IPS DF 4.7 (cell line): ENCODE measurements at regions not wholly inside any gene's neighbourhood (a gene's known extent, or its start where the extent isn't known, plus 50 kb on each side); places are given as distances from the start of the nearest gene placed in this dataset.
"Not testable (repeated sequence)": the region's sequence is repeated elsewhere in the genome, so short reads cannot be mapped to it uniquely, and the experiment has no call there.

ENCODE experiments used
- DNase-seq: peaks from one replicate; pipeline ENCODE4 v3.0.0-alpha.2; 2013; ENCODE audit warnings: low spot score; ENCODE audit errors: extremely low read depth

DNA sequence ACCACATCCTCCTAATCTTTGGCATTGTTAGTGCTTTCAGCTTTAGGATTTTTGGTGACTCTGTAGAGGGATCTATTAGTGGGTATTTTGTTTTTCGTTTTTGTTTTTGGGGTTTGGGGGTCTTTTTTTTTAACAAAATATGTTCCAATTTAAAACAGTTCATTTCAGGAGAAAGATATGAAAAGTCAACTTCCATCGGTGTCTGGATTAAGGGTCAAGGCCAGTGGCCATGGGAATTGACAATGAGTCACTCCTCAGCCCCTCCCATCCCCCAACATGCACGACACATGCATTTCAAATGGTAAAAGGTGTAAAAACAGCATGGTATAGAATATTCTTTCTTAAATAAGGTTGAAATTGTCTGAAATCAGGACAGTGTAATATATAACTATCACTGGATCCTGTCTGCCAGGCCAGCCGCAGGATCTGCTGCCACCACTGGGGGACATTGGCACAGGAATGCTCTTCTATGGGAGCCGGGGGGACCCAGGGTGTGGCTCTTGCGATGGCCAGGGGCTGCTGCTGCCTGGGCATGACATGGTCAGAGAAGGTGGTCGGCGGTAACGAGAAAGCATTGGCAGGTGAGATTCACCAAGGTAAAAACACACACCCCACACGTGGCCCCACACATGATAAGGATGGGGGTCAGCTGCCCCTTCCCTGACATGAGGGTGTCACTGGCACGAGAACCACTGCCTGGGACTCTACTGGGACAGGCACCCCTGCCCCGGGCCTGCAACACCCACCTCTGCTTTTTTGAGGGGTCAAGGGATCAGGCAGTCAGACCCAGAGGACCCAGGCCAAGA, 126.2 kb upstream of the KCTD7 start:
- DNase-seq: no peak

DNA sequence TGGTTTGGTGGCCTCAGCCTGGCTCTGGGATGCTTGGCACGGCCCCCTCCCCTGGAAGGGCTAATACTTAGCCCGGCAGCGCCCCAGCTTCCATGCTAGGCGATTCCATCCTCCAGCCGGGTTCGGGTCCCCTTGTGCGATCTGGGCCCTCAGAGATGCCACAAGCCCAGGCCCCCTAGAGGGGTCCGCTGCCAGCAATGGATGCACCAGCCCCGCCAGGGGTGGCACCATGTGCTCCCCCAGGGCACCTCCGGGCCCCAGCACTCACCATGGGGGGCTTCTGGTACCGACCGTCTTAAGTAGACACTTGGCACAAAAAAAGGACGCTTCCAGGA, 125.7 kb upstream of the KCTD7 start:
- DNase-seq: no peak

DNA sequence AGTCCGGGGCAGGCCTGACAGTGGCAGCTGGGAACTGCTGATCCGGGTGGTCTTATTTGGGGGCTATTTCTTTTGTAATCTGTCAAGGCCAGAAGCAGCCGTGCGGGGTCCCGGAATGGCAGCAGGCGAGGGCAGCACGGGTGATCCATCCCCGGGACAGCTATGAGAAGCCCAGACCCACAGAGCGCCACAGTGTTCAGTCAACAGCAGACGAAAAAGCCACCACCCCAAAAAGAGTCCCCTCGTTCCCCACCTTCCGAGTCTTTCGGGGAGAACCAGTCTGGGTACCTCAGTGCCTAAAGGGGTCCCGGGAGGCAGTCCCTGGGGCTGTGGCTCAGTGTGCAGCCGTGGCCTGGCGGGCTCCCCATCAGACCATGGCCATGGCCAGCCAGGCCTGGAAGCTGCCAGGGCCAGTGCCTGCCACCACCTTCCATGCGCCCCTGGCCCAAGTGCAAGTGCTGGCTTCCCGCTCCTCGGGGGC, 125.1 kb upstream of the KCTD7 start:
- no peak for DNase-seq

DNA sequence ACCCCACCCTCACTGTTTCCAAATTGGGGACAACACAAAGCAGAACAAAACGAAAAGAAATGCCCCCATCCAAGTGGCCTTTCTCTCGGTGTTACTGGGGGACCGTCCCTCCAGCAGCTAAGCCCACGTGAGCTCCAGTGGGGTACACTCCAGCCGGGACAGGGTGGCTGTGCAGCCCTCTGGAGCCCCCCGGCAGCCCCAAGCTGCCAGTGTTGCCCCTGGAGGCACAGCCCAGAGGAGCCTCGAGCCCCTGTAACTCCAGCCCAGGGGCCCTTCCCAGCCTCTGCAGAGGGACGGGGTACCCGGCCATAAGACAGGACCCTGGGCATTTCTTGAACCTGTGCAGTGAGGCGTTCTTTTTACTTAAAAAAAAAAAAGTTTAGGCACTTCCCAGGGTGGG, 124.5 kb upstream of the KCTD7 start:
- no peak for DNase-seq

DNA sequence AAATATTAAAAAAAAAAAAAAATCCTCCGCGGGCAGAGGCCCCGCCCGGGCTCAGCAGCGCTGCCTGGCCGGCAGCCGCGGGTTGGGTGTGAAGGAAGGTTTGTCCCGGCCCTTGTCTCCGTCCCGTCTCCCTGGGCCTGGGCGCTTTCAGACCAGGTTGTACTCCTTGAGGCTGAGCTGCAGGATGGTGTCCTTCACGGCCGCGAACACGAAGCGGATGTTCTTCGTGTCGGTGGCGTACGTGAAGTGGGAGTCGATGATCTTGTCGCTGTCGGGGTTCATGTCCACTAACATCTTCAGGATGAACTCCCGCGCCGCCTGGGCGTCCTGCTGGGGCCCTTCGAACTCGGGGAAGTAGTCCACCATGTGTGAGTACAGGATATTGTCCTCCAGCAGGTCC, 123.7 kb upstream of the KCTD7 start:
- DNase-seq: no peak

DNA sequence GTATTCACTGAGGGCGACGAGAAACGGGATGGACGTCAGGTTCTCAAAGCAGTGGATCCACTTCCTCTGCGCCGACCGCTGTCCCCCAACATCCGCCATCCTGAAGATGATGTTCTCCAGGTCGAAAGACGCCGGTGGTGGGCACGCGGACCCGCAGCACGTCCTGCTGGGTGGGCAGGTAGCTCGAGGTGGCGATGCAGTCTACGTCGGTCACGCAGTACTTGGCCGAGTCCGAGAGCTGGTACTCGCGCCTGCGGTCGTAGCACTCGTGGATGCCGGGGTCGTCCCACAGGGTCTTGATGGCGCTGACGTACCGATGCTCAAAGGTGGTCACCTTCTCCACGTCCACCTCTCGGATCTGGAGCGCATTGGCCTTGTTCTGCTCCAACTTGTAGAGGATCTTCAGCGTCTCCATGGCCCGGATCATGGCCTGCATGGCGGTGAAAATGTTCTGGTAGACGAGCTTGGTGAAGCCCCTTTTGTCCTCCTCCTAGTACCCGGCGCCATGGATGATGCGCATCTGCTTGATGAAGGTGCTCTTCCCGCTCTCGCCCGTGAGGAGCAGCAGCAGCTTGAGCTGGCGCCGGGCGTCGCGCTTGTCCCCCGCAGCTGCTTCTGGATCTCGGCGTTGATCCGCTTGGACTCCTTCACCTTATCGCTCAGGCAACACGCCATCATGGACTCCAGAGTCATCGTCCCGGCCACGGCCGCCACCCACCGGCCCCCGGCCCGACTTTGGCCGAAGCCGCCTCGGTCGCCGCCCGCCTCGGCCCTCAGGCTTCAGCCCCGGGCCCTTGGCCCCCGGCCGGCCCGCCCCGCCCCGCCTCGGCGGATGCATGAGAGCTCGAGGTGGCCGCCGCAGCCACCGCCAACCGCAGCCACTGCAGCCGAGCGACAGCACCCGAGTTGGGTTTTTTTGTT, 122.9 kb upstream of the KCTD7 start:
- DNase-seq: no peak

DNA sequence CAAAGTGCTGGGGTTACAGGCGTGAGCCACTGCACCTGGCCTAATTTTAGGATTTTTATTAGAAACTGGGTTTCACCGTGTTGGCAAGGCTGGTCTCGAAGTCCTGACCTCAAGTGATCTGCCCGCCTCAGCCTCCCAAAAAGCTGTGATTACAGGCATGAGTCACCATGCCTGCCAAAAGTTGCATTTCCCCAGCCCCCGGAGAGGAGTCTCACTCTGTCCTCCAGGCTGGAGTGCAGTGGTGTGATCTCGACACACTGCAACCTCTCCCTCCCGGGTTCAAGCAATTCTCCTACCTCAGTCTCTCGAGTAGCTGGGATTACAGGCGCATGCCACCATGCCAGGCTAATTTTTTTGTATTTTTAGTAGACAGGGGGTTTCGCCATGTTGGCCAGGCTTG, 122.0 kb upstream of the KCTD7 start:
- not testable (repeated sequence) for DNase-seq

DNA sequence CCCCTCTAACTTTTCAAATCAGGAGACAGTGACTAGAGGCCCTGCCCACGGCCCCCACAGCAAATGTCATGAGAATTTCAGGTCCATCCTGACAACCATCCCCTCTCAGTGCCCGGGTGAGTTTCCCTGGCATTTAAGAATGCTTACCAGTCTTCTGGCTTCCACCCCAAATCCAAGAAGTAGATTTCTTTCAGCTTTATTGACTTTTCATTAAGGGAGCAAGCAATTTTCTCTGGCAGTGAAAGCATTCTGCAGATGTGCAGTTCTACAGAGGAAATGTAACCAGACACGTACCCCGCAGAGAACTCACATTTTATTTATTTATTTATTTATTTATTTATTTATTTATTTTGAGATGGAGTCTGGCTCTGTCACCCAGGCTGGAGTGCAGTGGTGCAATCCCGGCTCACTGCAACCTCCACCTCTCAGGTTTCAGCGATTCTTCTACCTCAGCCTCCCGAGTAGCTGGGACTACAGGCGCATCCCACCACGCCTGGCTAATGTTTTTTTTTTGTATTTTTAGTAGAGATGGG, 120.9 kb upstream of the KCTD7 start:
- DNase-seq: no peak

DNA sequence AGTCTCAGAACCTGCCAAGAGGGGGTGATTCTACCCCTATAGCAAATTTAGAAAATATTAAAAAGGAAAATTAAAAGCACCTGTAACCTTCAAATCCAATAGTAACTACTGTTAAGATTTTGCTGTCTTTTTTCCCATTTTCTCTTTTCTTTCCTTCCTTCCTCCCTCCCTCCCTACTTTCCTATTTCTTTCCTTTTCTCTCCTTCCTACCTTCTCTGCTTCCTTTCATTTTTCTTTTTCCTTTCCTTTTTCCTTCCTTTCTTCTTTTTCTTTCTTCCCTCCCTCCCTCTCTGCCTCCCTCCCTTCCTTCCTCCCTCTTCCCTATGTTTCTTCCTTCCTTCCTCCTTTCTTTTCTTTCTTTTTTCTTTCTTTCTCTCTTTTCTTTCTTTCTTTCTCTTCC, 120.2 kb upstream of the KCTD7 start:
- no peak for DNase-seq

DNA sequence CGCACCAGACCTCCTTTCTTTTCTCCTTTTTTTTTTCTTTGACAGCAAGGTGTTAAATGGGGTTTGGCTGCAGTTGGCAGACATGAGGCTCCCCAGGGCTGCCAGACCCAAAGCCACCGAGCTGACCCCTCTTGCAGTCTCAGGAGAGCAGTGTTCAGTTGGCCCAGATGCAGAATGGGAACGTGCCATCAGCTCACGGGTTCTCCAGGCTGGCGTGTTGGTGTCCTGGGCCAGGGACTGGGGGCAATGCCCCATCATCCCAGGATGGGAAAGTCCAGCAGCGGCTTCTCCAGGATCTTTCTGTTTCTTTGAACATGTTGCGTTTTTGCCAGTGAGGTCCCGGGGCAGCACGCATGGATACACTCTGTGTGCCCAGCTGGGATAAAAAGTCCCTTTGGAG, 114.6 kb upstream of the KCTD7 start:
- DNase-seq: no peak

DNA sequence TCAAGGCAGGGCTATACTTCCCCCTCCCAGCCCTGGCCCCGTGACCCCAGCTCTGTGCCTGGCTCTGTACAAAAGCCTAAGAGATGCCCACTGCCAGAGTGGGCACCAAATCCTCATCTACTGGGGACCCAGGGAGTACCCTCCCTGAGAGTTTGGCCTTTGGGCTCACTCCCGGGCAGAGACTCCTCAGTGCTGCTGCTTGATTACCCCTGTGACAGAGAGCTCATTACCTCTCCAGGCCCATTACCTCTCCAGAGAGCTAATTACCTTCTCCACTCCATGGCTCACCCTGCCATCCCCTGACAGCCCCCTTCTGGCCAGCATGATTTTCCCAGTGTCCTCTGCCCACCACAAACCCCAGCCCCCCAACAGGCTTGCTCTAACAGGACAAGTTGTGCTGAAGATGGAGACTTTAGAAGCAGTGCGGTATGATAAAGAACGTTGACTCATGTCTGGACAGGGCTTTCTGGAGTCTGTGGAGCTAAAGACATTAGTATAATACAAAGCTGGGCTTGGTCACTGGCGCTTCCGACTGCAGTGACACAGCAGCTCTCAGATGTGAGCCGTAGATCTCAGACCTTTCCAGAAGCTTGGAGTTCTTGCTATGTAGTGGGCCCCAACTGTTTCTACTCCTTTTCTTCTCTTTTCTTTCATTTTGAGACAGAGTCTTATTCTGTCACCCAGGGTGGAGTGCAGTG, 111.3 kb upstream of the KCTD7 start:
- DNase-seq: no peak

DNA sequence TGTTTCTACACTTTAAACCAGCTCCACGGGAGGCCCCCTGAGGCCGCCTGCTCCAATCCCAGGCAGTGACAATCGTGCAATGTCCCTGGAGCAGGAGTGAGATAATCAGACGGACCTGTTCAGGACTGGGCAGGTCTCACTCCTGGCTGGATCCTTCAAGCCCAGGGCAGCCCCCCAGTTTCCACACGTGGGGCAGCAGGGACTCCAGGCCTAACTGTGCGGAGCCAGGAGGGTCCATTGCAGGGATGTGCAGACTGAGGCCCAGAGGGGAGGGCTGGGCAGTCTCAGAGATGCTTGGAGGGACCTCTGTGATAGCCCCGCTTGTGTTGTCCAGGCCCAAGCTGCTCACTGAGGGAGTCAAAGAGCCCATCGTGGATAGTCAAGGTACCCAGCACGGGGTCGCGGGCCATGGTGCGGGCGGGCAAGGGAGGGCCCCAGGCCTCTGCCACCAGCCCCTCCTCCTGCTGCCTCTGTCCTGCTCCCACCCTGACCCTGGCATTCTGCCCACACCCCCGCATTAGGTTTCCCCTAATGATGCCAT, 110.5 kb upstream of the KCTD7 start:
- no peak for DNase-seq

DNA sequence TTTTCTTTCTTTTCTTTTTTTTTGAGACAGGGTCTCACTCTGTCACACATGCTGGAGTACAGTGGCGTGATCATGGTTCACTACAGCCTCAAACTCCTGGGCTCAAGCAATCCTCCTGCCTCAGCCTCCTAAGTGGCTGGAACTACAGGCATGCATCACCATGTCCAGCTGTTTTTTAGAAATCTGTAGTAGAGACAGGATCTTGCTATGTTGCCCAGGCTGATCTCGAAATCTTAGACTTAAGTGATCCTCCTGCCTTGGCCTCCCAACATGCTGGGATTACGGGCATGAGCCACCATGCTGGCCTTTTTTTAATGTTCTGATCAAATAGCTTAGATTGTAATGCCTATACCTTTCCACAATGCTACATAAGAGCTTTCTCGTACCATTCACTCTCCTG, 107.0 kb upstream of the KCTD7 start:
- no peak for DNase-seq

DNA sequence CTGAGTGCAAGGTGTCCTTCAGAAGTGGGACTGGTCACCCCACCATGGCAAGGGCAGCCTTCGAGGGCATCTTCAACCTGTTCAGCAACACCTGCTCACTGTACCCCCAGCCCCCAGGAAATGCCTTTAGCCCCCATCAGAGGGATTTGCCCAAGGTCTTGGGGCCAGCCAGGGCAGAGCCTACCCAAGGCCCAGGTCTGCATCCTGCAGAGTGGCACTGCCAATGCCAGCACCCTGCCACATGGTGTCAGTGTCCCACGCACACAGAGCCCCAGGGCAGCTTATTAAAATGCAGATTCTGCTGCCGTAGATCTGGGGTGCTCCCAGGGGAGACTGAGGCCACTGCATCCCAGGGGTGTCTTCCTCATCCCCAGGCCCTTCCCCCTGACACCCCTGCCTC, 106.2 kb upstream of the KCTD7 start:
- no peak for DNase-seq

DNA sequence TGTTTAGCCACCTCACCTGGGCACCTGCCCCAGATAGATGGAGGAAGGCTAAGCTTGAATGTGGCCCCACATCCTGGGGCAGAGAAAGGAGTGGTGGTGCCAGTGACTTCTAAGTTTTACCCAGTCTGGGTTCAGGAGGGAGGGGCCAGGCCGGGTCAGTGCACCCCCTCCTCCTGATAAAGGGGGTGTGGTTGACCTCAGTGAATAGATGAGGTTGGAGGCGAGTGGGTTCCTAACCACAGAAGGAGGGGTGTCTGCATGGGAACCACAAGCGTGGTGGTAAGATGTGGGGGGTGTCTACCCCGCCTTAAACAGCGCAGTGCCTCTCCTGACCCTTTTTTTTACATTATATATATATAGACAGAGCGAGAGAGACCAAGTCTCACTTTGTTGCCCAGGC, 105.3 kb upstream of the KCTD7 start:
- DNase-seq: no peak

DNA sequence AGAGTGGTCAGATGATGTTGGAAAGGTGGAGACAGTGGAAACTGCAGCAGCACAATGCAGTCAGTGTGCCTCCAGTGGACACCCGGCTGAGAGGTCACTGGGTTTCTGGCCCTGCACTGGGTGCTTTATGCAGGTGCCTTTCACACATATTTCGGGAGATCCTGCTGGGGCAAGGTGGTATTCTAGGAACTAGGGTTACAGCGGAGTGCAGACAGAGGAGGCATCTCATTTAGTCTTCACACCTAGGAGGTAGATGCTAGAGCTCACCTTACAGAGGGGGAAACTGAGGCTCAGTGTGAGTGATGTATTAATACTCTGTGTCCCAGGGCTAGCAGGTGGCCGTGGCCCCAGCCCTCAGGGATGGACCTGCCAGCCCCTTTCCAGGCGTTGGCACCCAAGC, 103.9 kb upstream of the KCTD7 start:
- DNase-seq: no peak

DNA sequence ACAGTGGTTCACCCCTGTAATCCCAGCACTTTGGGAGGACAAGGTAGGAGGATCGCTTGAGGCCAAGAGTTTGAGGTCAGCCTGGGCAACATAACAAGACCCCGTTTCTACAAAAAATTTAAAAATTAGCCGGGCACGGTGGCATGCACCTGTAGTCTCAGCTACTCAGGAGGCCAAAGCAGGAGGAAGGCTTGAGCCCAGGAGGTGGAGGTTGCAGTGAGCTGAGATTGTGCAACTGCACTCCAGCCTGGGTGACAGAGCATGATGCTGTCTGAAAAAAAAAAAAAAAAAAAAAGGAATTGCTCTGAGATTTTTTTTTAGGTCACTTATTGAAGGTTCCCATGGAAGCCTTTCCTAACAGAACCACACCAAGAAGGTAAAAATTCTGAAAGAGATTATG, 101.9 kb upstream of the KCTD7 start:
- not testable (repeated sequence) for DNase-seq

DNA sequence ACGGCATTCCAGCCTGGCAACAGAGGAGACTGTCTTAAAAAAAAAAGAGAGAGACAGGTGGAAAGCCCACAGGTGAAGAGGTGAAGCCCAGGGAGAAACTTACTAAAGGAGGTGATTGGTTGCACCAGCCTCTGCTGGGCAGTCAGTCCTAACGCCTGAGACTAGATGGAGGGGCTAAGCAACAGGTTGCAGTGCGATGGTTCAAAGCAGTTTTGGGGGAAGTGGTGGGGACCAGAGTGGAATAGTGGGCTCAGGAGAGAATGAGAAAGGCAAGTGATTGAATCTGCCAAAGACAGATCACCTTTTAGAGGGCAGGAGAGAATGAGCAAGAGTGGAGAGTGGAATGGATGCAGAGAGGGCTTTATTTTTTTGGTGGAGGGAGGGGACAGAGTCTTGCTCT, 100.0 kb upstream of the KCTD7 start:
- DNase-seq: no peak

DNA sequence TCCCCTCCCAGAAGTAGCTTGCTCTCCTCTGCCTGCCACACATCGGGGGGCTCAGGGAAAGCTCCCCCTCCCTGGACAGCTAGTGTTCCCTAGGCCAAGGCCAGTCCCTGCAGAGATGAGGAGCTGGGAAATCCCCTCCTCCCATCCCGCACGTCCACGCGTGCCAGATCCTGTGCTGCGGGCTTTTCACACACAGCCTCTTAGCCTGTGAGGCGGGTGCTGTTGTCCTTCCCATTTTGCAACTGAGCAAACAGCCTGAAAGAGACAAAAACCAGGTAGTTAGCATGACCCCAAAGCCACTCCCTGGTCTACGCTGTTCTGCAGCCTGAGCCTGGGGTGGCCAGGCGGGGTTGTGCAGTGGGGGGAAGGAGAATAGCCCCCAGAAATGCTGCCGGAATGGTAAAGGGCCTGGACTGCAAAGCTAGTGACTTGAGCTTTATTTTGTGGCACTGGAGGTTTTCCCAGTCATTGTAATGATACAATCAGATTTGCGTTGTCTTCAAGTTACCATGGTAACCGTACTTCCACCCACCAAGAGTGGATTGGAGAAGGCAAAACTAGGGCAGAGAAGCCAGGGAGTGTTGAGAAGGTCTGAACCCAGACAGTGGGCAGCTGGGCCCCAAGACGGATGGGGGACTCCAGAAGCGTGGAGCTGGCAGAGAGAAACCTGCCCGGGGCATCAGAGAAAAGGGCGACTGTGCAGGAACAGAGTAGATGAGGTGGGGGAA, 98.6 kb upstream of the KCTD7 start:
- DNase-seq: no peak

DNA sequence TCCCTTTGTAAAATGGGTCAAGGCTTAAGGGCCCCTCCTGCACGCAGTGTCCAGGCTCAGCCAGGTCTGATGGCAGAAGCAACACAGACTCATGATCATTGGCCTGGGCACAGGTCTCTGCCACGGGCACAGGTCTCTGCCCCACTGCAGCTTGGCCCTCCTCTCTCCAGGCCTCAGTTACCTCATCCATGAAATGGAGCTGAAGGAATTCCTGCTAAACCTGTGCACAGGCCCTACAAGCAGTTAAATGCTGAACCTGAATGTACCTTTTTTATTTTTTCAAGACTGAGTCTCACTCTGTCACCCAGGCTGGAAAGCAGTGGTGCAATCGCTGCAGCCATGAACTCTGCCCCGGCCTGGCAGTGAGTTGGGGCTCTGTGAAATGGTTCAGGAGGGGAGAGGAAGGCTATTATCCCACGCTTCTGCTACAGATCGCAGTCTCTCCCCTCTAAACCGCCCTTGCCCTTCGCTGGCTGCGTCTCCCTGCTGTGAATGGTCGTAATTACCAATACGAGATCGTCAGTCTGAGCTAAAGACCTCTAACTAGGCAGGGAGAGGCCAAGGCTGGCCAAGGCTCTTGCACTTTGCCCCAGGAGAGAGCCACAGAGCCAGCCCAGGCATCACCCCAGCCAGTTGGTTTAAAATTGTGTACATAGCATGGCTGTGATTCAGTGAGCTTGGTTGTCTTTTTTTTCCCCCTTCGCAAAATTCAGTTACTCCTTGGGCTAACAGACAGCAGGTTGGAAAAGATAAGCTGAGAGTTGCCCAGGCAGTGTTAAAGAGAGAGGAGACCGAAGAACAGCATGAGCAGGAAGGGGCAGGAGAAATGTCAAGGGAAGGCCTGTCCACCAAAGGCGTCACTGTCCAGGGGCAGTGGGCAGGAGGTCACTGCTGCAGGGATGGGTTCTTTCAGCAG, 93.0 kb upstream of the KCTD7 start:
- DNase-seq: no peak
